Endothelial cell of umbilical vein (primary cell): ENCODE measurements at regions not wholly inside any gene's neighbourhood (a gene's known extent, or its start where the extent isn't known, plus 50 kb on each side); places are given as distances from the start of the nearest gene placed in this dataset.

Source experiments
- BruUV-seq: library from RNA; stranded (reverse); fragments of 400-500 nt; replicated peaks from 2 replicates; lab custom pipeline; 2021; lab: Mats Ljungman, UMichigan
- CTCF ChIA-PET: fragments of 300-600, 350-600 bp; sonication (Branson Sonifier 250); formaldehyde crosslinking; loops from one replicate; lab custom pipeline; 2021; ENCODE audit warnings: antibody characterized with exemption, inconsistent platforms; lab: Charles Lee
- POLR2A ChIA-PET: fragments of 300-600, 350-600 bp; sonication (Branson Sonifier 250); formaldehyde crosslinking; loops from one replicate; lab custom pipeline; 2021; ENCODE audit warnings: antibody characterized with exemption, inconsistent platforms; lab: Charles Lee
- DNase-seq: peaks from one replicate; pipeline ENCODE4 v3.0.0-alpha.2; 2011; ENCODE audit warnings: low read depth, low spot score
- FAIRE-seq: peaks from 2 replicates; lab custom pipeline; 2011; peaks lifted over from hg19 to GRCh38; lab: Jason Lieb, UNC
- H2AFZ ChIP-seq: 2 replicates; pipeline ENCODE4 v1.6.0; 2012; ENCODE audit warnings: low read depth, low read length, control low read depth, inconsistent platforms
- H3K27ac ChIP-seq: 2 replicates; pipeline ENCODE4 v1.5.1; 2011; ENCODE audit warnings: low read depth, mild to moderate bottlenecking, control low read depth, low read length, moderate library complexity; ENCODE audit not compliant: insufficient read depth
- H3K27me3 ChIP-seq, 2 experiments: 2 replicates each; pipeline versions ENCODE4 v1.6.0 to v1.6.1; 2011; ENCODE audit warnings: low read length in 2 of 2, mixed read lengths in 1 of 2; ENCODE audit not compliant: control insufficient read depth in 2 of 2, insufficient read depth in 2 of 2
- H3K36me3 ChIP-seq, 2 experiments: 2 replicates in 1 of 2; 3 replicates in 1 of 2; pipeline ENCODE4 v1.5.1; 2011; ENCODE audit warnings: low read length in 2 of 2, mild to moderate bottlenecking in 1 of 2, moderate library complexity in 1 of 2; ENCODE audit not compliant: control insufficient read depth in 2 of 2, insufficient read depth in 2 of 2; ENCODE audit errors: extremely low read depth in 1 of 2
- H3K4me1 ChIP-seq: 3 replicates; pipeline ENCODE4 v1.5.1; 2011; ENCODE audit warnings: mild to moderate bottlenecking, low read length; ENCODE audit not compliant: control insufficient read depth, insufficient read depth; ENCODE audit errors: extremely low read depth
- H3K4me2 ChIP-seq: 2 replicates; pipeline ENCODE4 v1.6.1; 2011; ENCODE audit warnings: low read length, control low read depth, mixed read lengths; ENCODE audit not compliant: insufficient read depth
- H3K4me3 ChIP-seq, 3 experiments: fragments of 200-600 bp in 1 of 3; sonication (generic), shearing (Covaris generic) in 1 of 3; replicated peaks in 1 of 3; 2 replicates each; pipeline ENCODE4 v1.5.1; 2011 to 2016; ENCODE audit warnings: control low read depth in 3 of 3, low read length in 3 of 3, mild to moderate bottlenecking in 2 of 3, inconsistent platforms in 1 of 3, low read depth in 1 of 3, moderate library complexity in 1 of 3; ENCODE audit not compliant: insufficient read depth in 1 of 3
- H3K79me2 ChIP-seq: 2 replicates; pipeline ENCODE4 v1.6.0; 2012; ENCODE audit warnings: low read length, inconsistent platforms; ENCODE audit not compliant: control insufficient read depth, insufficient read depth
- H3K9ac ChIP-seq: replicated peaks from 2 replicates; pipeline ENCODE3; 2011; ENCODE audit warnings: low read length, control low read depth; ENCODE audit not compliant: insufficient read depth; ENCODE audit errors: extremely low read depth
- H3K9me1 ChIP-seq: replicated peaks from 3 replicates; pipeline ENCODE4 v1.6.0; 2011; ENCODE audit warnings: mild to moderate bottlenecking, low read length; ENCODE audit not compliant: control insufficient read depth, insufficient read depth; ENCODE audit errors: extremely low read depth
- H3K9me3 ChIP-seq: replicated peaks from 2 replicates; pipeline ENCODE4 v1.5.1; 2012; ENCODE audit warnings: low read length, inconsistent platforms; ENCODE audit not compliant: control insufficient read depth, insufficient read depth
- H4K20me1 ChIP-seq: replicated peaks from 2 replicates; pipeline ENCODE3; 2011; ENCODE audit warnings: mild to moderate bottlenecking, low read length; ENCODE audit not compliant: control insufficient read depth, insufficient read depth; ENCODE audit errors: extremely low read depth
- CTCF ChIP-seq, 2 donors: IDR thresholded peaks; 1 replicate in 1 of 2; 2 replicates in 1 of 2; pipeline ENCODE4 v1.5.1; 2011; ENCODE audit warnings: low read length in 2 of 2, mild to moderate bottlenecking in 2 of 2, moderate library complexity in 2 of 2, control low read depth in 1 of 2, inconsistent platforms in 1 of 2, low read depth in 1 of 2; ENCODE audit not compliant: insufficient read depth in 1 of 2; ENCODE audit errors: extremely low read depth in 1 of 2
- EZH2 ChIP-seq: IDR thresholded peaks from 2 replicates; pipeline ENCODE4 v1.6.1; 2012; ENCODE audit warnings: borderline replicate concordance, low read depth, mild to moderate bottlenecking, moderate library complexity, low read length, inconsistent platforms; ENCODE audit not compliant: severe bottlenecking
- FOS ChIP-seq: IDR thresholded peaks from 2 replicates; pipeline ENCODE4 v1.6.1; 2011; ENCODE audit warnings: mild to moderate bottlenecking, low read length, moderate library complexity, borderline replicate concordance; ENCODE audit not compliant: insufficient read depth
- GATA2 ChIP-seq: IDR thresholded peaks from 2 replicates; pipeline ENCODE4 v1.7.0; 2011; ENCODE audit warnings: low read depth, mild to moderate bottlenecking, moderate library complexity, mixed read lengths, low read length; ENCODE audit not compliant: insufficient read length, insufficient read depth
- JUN ChIP-seq: IDR thresholded peaks from 2 replicates; pipeline ENCODE4 v1.6.1; 2011; ENCODE audit warnings: borderline replicate concordance, low read depth; ENCODE audit not compliant: insufficient read length, insufficient read depth
- MAX ChIP-seq: IDR thresholded peaks from 2 replicates; pipeline ENCODE4 v1.6.1; 2011; ENCODE audit not compliant: insufficient read depth, insufficient read length
- MYC ChIP-seq: IDR thresholded peaks from one replicate; pipeline ENCODE4 v1.6.1; 2011; ENCODE audit warnings: mild to moderate bottlenecking, low read depth, low read length
- POLR2A ChIP-seq: IDR thresholded peaks from 2 replicates; pipeline ENCODE4 v1.6.1; 2012; ENCODE audit warnings: low read depth, mild to moderate bottlenecking, control low read depth, low read length
- POLR2AphosphoS5 ChIP-seq: IDR thresholded peaks from 2 replicates; pipeline ENCODE4 v1.6.1; 2012; ENCODE audit warnings: low read depth, mild to moderate bottlenecking, control low read depth, low read length, moderate library complexity; ENCODE audit not compliant: insufficient read depth
- dilution Hi-C: fragments of 300-500 bp; cut with MboI; formaldehyde crosslinking; loops from one replicate; pipeline ENCODE4 v1.15.0; 2019; ENCODE audit warnings: low sequenced_read_pairs; ENCODE audit not compliant: extremely low pct_ligation_motif_present
- intact Hi-C: fragments of 100-400 bp; cut with micrococcal nuclease; formaldehyde crosslinking; loops from one replicate; pipeline ENCODE4 v1.10.0; 2022

GRCh38 chr12:62168411-62168810 is 91.8 kb upstream of the USP15 start:
- H3K4me2 ChIP-seq: no peak overlapping the region
- H3K4me3 ChIP-seq: no peak overlapping the region
- H3K27ac ChIP-seq: no peak overlapping the region
- H3K4me1 ChIP-seq: no peaks in the 10 kb centered on the region
- FAIRE-seq (no peak), DNase-seq (no peak)
- no peaks in the 10 kb centered on the region for H3K79me2 ChIP-seq
- dilution Hi-C loops (no loop called here), intact Hi-C loops (no loop called here)
- no peaks in the 10 kb centered on the region for H4K20me1 ChIP-seq
- no peaks in the 10 kb centered on the region for H3K36me3 ChIP-seq
- no peaks in the 10 kb centered on the region for H3K27me3 ChIP-seq
- H3K9me3 ChIP-seq: no peaks in the 10 kb centered on the region
- H3K9me1 ChIP-seq: no peaks in the 10 kb centered on the region
- POLR2A ChIA-PET: no interaction called here
- H3K9ac ChIP-seq: no peak overlapping the region
- no TSS peak for BruUV-seq
- CTCF ChIA-PET: interaction anchor here (1.5 kb wide), 1 partner anchor 42 kb away, joined by 5 read pairs; no protein-coding TSS in a partner anchor
- TF ChIP-seq CTCF (IDR thresholded peaks at IDR 0.05; ENCODE audit: extremely low read depth in 1 of 2, insufficient read depth in 1 of 2, low read depth in 1 of 2, low read length in 2 of 2): no peak
- no peak for TF ChIP-seq JUN
- TF ChIP-seq FOS: no peak
- no peak for TF ChIP-seq MYC
- no peak for TF ChIP-seq MAX
- no peak for TF ChIP-seq POLR2AphosphoS5
- no peak for TF ChIP-seq GATA2
- TF ChIP-seq EZH2: no peak
- no peak for TF ChIP-seq POLR2A
- H2AFZ ChIP-seq: no peak overlapping the region
